ENCODE measurements at regions not wholly inside any gene's neighbourhood (a gene's known extent, or its start where the extent isn't known, plus 50 kb on each side); places are given as distances from the start of the nearest gene placed in this dataset.

GRCh38 chr12:33602515-33602914, 162.9 kb upstream of the SYT10 start:
- no peak for TF ChIP-seq POLR2A (IDR thresholded peaks at IDR 0.05)
- TF ChIP-seq CTCF (IDR thresholded peaks at IDR 0.05): no peak
- TF ChIP-seq EP300 (IDR thresholded peaks at IDR 0.05): no peak
- Histone ChIP-seq H3K36me3 (no peaks in the 10 kb centered on the region), H3K27ac (no peak overlapping the region), H3K27me3 (no peaks in the 10 kb centered on the region), H3K9me3 (no peaks in the 10 kb centered on the region), H3K4me1 (no peaks in the 10 kb centered on the region), H3K4me3 (no peak overlapping the region)
- DNase-seq (ENCODE audit: low spot score in 2 of 2): no peak
- WGBS, 2 donors: 24 to 28% methylated on average over 1 of the region's 1 CpG

GRCh38 chr12:33605757-33606156, 166.1 kb upstream of the SYT10 start:
- no peaks in the 10 kb centered on the region for H3K36me3 ChIP-seq
- no peak for DNase-seq (ENCODE audit: low spot score in 2 of 2)

GRCh38 chr12:33609910-33610309, 170.3 kb upstream of the SYT10 start:
- WGBS, 2 donors: 79 to 81% methylated on average over 4 of the region's 4 CpGs
- Histone ChIP-seq H3K36me3 (no peaks in the 10 kb centered on the region), H3K4me1 (no peaks in the 10 kb centered on the region), H3K27me3 (no peaks in the 10 kb centered on the region), H3K4me3 (no peak overlapping the region), H3K9me3 (no peaks in the 10 kb centered on the region), H3K27ac (no peak overlapping the region)
- TF ChIP-seq EP300 (IDR thresholded peaks at IDR 0.05) (no peak), CTCF (IDR thresholded peaks at IDR 0.05) (no peak), POLR2A (IDR thresholded peaks at IDR 0.05) (no peak)
- no peak for DNase-seq (ENCODE audit: low spot score in 2 of 2)

More at GRCh38 chr12:33605757-33606156, 166.1 kb upstream of the SYT10 start:
- TF ChIP-seq POLR2A (IDR thresholded peaks at IDR 0.05) (no peak), EP300 (IDR thresholded peaks at IDR 0.05) (no peak), CTCF (IDR thresholded peaks at IDR 0.05) (no peak)
- 29 to 31% methylated on average over 2 of the region's 2 CpGs for WGBS, 2 donors
- Histone ChIP-seq H3K27ac (no peak overlapping the region), H3K4me1 (no peaks in the 10 kb centered on the region), H3K9me3 (no peaks in the 10 kb centered on the region), H3K27me3 (no peaks in the 10 kb centered on the region), H3K4me3 (no peak overlapping the region)

- Histone ChIP-seq H3K36me3 (no peaks in the 10 kb centered on the region), H3K4me1 (no peaks in the 10 kb centered on the region), H3K4me3 (no peak overlapping the region), H3K9me3 (peaks cover 0 to 19% (median 0%) of the 10 kb centered on the region in 4 donors), H3K27ac (no peak overlapping the region), H3K27me3 (no peaks in the 10 kb centered on the region)
- DNase-seq (ENCODE audit: low spot score in 2 of 2): no peak
- WGBS, 2 donors: 43 to 44% methylated on average over 3 of the region's 3 CpGs
- TF ChIP-seq CTCF (IDR thresholded peaks at IDR 0.05): no peak
- no peak for TF ChIP-seq POLR2A (IDR thresholded peaks at IDR 0.05)
- TF ChIP-seq EP300 (IDR thresholded peaks at IDR 0.05): no peak
These were observed 175.0 kb upstream of the SYT10 start for GRCh38 chr12:33614630-33615029.

- WGBS, 2 donors: 63 to 84% methylated on average over 3 of the region's 3 CpGs
- no peak for TF ChIP-seq CTCF (IDR thresholded peaks at IDR 0.05)
- TF ChIP-seq POLR2A (IDR thresholded peaks at IDR 0.05): no peak
- TF ChIP-seq EP300 (IDR thresholded peaks at IDR 0.05): no peak
- no peak for DNase-seq (ENCODE audit: low spot score in 2 of 2)
- Histone ChIP-seq H3K4me3 (no peak overlapping the region), H3K9me3 (peaks cover 0 to 19% (median 0%) of the 10 kb centered on the region in 4 donors), H3K27me3 (no peaks in the 10 kb centered on the region), H3K27ac (no peak overlapping the region), H3K36me3 (no peaks in the 10 kb centered on the region), H3K4me1 (no peaks in the 10 kb centered on the region)
These were observed 177.6 kb upstream of the SYT10 start for GRCh38 chr12:33617218-33617617.
